ENCODE measurements at regions not wholly inside any gene's neighbourhood (a gene's known extent, or its start where the extent isn't known, plus 50 kb on each side); places are given as distances from the start of the nearest gene placed in this dataset.
"Not testable (repeated sequence)": the region's sequence is repeated elsewhere in the genome, so short reads cannot be mapped to it uniquely, and the experiment has no call there.

GRCh38 chr12:82634495-82635258, 52.0 kb upstream of the TMTC2 start:
- not testable (repeated sequence) for DNase-seq (ENCODE audit: low read depth)

- DNase-seq (ENCODE audit: low read depth), result no peak
Observed at GRCh38 chr12:82635263-82635662, 51.4 kb upstream of the TMTC2 start.

All from ELR (cell line).